Mononuclear cell (primary cell): ENCODE measurements at regions not wholly inside any gene's neighbourhood (a gene's known extent, or its start where the extent isn't known, plus 50 kb on each side); places are given as distances from the start of the nearest gene placed in this dataset.
A peak's percentile ranks its signal among the peaks of the same experiment; 100 is the strongest.
"Not testable (repeated sequence)": the region's sequence is repeated elsewhere in the genome, so short reads cannot be mapped to it uniquely, and the experiment has no call there.

ENCODE experiments used
- H3K27me3 ChIP-seq: 2 replicates; pipeline ENCODE4 v1.6.0; 2011; ENCODE audit warnings: low read length, control low read depth; ENCODE audit not compliant: insufficient read depth
- H3K4me1 ChIP-seq: 2 replicates; pipeline ENCODE4 v1.5.1; 2011; ENCODE audit warnings: mild to moderate bottlenecking, low read length, control low read depth; ENCODE audit not compliant: insufficient read depth
- H3K4me3 ChIP-seq: 2 replicates; pipeline ENCODE4 v1.5.1; 2011; ENCODE audit warnings: mild to moderate bottlenecking, low read length, moderate library complexity
- H3K9me3 ChIP-seq: 2 replicates; pipeline ENCODE4 v1.5.1; 2011; ENCODE audit warnings: low read depth, mild to moderate bottlenecking, control low read depth, low read length

DNA sequence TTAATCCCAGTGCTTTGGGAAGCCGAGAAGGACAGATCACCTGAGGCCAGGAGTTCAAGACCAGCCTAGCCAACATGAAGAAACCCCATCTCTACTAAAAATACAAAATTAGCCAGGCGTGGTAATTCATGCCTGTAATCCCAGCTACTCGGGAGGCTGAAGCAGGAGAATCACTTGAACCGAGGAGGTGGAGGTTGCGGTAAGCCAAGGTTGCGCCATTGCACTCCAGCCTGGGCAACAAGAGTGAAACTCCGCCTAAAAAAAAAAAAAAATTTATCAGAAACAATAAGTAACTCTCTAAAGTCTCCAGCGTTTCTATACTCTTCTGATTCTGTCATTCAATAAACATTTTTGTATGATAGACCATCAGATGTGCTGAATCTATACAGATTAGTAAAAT lies 55.7 kb upstream of the FNDC3B start:
- H3K4me1 ChIP-seq, result peaks cover 73% of the 10 kb centered on the region
- H3K27me3 ChIP-seq, H3K9me3 ChIP-seq, H3K4me3 ChIP-seq: not testable (repeated sequence)

DNA sequence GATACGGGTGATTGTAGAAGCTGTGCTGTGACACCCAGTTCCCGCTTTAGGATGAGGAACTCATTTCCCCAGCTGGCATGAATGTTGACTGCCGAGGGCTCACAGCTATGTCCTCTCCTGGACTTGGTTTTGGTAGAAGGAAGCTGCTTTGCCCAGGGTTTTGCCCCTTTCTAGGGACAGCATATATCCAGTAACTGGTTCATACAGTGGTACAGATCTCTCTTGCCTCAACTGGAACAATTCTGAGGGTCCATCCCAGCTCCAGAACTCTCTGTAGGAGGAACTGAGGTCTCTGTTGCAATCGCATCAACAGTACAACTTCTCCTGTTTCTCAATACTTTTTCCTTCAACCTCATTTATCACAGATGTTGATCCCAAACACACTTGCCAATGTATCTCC lies 54.5 kb upstream of the FNDC3B start:
- Histone ChIP-seq H3K27me3 (no peaks in the 10 kb centered on the region), H3K4me3 (peak overlapping the region; percentile 5), H3K9me3 (no peaks in the 10 kb centered on the region), H3K4me1 (peaks cover 61% of the 10 kb centered on the region)

DNA sequence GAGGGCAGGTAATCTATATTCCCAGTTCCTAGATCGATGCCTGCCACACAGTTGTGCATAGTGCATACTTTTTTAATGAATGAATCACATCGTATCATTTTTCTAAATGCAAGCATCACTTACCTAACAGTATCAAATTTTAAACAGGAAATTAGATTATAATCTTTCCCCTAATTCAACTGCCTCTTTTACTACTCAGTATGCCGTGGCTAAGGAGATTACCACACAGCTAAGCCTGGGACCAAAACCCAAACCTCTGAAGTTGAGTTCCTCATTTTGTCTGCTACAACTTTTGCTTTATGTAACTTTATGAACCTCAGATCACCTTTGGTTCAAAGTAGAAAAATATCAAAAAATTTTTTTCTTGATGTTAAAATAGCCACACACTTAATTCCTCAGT lies 53.2 kb upstream of the FNDC3B start:
- Histone ChIP-seq H3K27me3 (no peaks in the 10 kb centered on the region), H3K4me3 (no peak overlapping the region), H3K4me1 (peaks cover 48% of the 10 kb centered on the region), H3K9me3 (no peaks in the 10 kb centered on the region)

DNA sequence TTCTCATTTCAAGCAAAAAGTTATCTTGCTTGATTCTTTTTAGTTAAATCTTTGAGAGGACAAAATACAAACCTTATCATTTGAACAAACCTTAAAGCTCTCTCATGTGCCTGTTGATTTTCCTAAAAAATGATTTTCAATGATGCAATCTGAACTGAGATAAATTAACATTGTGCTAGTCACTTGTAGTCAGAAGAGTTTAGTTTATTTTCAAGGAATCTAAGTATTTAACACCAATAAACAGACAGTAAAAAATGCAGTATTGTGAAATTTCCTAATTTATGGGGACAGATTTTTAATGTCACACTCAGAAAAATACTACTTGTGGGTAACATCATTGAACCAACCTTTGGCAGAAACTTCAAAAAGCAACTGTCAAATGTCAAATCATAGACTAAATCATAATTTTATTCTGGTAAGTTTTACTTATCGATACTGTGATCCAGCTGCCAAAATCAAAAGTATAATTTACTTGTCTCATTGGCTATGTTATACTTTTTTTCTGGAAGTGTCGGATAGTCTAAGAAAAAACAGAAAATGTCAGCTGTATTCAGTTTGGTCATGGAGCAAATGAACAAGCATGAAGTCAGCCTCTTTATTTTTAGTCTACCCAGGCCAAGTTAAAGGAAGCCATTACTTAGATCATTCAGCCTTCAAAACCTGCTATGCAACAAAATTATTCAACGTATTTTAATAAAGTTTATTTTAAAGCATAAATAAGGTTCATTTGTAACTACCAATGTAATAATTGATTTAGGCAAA lies 52.4 kb upstream of the FNDC3B start:
- Histone ChIP-seq H3K9me3 (no peaks in the 10 kb centered on the region), H3K4me3 (no peak overlapping the region), H3K4me1 (peaks cover 41% of the 10 kb centered on the region), H3K27me3 (no peaks in the 10 kb centered on the region)
